Activated naive CD4-positive, alpha-beta T cell treated with Interleukin-2 at 50 U/mL for 16 hours (primary cell): ENCODE measurements at regions not wholly inside any gene's neighbourhood (a gene's known extent, or its start where the extent isn't known, plus 50 kb on each side); places are given as distances from the start of the nearest gene placed in this dataset.

Source experiments
- DNase-seq: peaks from one replicate; pipeline ENCODE4 v3.0.0-alpha.2; 2020

DNA sequence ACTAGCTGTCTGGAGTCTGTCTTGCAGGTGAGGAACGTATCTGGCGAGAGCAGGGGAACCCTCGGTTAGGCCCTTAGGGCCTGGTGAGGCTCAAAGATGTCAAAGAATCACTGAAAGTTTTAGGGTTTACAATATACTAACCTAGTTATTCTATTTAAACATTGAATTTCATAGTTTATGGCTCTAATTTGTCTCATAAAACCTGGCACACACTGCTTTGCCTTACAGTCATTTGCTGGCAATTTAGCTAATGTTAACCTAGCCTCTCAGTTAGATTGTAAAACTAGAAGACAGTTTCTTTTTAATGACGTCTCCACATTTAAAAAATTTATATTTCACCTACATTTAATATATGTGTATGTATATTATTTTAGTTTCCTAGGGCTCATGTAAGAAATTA, 89.6 kb upstream of the DOCK10 start:
- no peak for DNase-seq

DNA sequence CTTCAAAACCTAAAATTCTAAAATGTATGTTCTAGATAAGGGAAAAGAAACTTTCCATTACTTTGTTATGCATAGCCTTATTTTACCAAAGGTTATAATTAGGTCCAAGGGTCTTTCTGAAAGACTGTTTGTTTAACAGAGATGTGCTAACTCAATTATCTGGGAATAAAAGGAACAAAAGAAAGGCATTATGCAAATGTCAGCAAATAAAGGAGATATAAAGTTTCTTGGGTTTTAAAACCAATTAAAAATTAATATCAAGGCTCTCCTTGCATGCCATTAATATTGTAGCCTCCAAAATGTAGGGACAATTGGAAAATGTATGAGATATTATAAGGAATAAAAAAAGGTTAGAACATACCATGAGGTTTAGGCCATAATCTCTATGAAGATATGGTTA, 87.8 kb upstream of the DOCK10 start:
- no peak for DNase-seq

DNA sequence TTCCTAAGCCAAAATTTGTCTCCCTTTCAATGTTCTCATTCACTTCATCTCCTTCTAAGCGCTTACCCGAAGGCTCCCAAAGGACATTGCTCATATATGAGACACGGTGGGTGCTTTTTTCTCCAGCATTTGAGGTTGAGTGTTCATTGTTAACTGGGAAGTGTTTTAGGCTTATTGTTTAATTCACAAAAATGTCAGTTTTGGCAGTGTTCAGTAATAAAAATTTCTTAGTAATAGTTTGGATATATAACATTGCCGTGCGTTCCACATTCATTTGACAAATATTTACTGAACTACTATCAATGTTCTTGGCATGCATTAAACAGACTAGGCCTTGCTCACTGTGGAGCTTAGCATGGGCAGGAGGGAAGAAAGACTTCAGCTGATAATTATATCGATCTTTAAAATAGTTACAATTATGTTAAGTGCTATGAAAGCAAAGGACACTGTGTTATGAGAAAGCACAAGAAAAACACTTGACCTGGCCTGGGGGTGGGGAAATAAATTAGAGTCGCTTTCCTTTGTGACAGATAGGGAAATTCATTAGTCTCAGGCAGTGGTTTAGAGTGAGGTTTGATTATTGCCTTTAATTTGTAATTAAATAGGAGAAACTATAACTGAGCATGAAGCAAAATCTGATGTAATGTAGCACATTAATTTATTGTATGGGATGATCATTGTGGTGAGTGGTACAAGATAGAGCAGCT, 82.2 kb upstream of the DOCK10 start:
- no peak for DNase-seq

DNA sequence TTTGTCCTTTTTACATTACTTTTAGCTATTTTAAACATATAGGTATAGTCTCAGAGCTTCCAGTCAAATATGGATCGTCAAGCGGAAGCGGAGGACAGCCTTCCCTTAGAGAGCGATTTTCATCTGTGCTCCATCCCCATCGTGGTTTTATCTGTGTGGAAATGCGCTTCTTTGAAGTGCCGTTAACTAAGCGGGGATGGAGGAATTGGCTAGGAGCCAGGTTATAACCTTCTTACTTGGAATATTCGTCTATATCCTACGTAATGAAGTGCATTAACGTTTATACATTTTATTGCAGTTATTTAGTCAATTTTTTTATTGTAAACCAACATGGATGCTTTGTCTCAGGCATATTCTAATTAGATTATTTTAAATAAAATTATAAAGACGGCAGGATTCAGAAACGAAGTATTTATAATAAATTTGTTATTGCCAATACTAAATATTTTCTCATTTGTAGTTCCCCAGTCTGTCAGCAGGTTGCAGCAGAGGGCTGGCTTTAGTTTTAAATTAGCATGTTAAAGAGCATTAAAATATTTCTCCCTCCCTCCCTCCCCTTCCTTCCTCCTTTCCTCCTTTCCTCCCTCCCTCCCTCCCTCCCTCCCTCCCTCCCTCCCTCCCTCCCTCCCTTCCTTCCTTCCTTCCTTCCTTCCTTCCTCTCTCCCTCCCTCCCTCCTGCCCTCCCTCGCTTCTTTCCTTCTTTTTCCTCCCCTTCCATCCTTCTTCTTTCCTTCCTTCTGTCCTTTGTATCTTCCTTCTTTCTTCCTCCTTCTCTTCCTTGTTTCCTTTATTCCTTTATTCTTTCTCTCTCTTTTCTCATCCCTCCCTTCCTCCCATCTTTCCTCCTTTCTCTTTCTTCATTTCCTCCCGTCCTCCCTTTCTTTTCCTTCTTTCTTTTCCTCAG, 80.6 kb upstream of the DOCK10 start:
- peak; percentile 20 for DNase-seq

DNA sequence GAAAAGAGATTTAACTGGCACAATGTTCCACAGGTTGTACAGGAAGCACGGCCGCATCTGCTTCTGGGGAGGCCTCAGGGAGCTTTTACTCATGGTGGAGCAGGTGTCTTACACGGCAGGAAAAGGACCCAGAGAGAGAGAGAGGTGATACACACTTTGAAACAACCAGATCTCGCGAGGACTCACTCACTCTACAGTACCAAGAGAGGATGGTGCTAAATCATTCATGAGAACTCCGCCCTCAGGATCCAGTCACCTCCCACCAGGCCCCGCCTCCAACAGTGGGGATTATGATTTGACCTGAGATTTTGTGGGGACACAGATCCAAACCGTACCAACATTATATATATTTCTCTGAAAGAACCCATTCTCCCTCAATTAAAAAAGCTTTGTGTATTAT, 79.7 kb upstream of the DOCK10 start:
- DNase-seq = no peak

DNA sequence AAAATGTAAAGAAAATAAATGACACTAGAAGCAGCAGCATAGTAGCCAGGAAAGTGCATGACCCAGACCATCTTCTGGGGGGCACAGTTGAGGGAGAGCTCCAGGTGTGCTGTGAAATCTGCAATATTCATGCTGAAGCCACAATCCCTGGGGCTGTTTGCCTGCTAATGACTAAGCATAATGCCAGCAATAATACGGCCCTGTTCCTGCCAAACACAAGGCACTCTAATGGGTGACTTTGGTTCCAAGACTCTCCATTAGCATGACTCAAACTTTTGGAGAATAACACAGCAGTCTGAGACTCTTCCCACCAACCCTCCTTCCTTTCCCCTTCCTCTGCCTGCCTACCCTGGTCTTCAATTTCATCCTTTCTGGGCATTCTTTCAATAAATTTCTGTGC, 77.9 kb upstream of the DOCK10 start:
- DNase-seq = no peak

DNA sequence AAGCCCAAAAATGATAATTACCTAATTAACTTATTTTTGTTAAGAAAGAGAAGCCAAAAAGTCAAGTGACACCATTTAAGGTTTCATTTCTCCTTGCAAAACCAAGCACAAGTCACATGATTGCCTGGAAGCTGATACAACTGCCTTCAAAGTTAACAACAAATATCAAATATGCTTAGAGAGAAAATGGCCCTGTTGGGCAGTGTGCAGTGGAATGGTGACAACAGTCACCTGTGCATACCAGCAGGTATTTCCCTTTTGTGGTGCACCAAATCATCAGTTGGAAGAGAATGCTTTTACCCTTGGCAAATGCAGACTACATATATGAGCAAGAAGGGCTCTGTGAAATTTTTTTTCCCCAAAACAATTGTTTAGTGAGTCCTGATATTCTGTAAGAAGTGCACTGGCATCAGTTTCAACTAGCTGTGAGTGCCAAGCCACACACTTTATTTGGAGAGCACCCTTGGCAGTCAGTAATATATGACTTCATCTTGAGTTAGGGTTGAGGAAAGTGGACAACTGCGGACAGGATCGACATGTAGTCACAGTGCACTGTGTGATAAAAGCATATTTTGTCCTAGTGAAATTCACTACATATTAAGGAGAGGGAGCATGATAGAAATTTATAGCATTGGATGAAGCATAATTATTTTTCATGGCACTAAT, 74.9 kb upstream of the DOCK10 start:
- no peak for DNase-seq

DNA sequence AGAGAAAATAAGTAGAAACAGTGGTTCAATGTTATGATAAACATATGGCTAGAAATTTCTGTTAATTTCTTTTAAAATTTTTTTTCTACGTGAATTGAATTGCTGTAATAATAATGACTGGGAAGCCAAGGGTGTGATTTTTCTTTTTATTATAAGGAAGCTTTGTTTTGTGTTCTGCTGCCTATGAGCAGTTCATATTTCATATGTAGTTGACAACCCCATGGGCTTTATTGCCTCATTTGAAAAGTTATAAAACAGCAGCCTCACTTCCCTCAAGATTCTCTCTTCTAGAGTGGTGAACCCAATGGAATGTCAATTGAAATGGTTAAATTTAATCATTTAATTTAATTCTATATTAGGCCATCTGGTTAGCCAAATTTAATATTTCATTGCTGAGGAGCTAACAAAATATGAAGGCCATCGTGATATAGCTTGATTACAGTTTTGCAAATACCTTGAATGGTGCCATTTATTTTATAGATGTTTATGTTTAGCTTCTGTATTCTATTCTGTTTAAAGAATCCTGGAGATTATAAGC, 72.6 kb upstream of the DOCK10 start:
- no peak for DNase-seq

DNA sequence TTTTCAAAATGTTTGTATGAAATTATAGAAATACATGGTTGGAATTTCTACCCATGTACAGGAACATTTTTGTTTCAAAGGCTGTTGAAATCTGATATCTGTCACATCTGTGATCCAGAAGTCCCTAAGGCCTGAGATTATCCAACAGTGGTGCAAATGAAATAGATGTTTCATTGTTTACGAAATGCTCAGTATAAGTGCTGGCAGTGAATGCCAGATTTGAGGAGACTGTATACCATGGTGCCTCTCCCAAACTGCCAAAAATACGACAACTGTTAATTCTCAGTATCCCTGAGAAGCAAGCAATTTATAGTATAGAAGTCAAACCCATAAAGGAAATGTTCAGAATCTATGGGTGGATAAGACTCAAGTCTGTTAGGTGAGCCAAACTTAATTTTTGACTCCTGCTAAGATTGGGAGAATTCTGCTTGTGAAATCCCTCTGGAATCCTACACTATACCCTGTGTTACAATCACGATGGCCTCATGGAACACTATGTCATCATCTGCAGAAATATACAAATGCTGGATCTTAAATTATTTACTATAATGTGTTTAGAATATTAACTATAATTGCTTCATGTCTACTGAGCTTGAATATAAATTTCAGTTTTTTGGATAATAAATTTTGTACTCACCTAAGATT, 71.2 kb upstream of the DOCK10 start:
- DNase-seq = no peak

DNA sequence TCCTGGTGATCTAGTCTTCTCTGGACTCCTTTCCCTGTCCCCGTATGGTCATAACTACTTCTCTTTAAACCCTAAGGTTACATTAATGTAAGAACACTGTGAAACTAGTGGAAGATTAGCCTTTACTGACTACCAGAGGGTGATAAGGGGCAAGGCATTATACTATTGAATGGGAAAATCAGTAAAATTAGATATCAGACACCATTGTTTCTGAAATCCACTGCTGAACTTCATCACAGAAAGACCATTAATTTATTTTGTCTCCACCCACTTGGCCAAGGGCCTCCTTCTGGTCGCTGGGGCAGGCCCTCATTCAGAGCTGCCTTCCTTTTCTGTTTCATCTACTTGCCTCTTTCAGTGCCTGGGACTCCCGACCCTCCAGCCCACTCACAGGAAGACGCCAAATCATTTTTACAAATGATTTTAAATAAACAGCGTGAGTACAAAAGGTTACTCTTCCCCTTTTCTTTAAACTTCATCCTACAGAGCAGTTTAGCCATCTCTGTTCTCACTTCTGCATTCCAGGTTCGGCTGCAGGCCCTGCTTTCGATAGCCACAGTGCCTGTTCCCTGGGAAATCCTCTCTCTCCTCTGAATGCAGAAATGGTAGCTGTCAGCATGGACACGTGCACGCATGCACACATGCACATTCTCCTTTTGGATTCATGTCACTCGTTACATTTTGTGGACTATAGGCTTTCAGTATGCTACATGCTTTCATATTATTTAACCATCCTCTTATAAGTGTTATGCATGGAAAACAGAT, 70.3 kb upstream of the DOCK10 start:
- DNase-seq = no peak

DNA sequence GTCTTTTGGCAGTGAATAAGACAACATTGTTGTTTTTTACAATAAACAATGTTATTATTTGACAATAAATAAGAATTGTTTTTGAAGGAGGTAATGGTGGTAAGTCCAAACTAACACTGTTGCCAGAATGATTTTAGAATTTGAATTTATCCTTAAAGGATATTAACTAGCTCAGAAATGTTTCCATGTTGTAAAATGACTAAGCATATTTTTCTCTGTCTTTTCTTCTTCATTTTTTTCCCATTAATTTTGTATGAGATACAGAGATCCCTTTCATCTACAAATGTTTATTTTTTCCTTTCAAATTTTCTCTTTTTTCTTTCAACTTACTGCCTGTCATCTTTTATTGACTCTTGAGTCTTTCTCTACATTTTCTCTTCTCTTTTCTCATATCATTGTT, 66.5 kb upstream of the DOCK10 start:
- DNase-seq = no peak

DNA sequence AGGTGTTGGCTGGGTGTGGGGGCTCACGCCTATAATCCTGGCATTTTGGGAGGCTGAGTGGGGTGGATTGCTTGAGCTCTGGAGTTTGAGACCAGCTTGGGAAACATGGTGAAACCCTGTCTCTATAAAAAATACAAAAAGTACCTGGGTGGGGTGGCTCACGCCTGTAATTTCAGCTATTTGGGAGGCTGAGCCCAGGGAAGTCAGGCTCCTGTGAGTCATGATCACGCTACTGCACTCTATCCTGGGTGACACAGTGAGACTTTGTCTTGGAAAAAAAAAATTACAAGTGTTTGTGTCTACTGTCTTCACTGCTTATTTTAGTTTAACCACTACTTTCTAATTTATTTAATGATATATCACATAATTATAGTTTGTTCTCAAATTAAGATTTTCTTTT, 62.7 kb upstream of the DOCK10 start:
- DNase-seq = no peak

DNA sequence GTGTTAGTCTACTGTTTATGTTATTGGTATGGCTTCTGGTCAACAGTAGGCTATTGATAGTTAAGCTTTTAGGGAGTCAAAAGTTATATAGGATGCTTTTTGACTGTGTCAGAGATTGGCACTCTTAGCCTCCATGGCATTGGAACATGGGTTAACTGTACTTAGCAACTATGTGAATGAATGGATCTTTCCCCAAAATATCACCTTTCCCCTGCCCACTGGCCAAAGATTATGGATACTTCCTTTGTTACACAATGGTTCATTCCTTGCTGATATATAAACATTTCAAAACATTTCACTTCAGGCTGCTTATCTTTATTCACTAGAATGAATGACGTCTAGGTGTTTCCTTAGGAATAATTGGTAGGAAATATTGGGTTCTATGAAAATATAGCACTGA, 62.1 kb upstream of the DOCK10 start:
- DNase-seq = no peak

DNA sequence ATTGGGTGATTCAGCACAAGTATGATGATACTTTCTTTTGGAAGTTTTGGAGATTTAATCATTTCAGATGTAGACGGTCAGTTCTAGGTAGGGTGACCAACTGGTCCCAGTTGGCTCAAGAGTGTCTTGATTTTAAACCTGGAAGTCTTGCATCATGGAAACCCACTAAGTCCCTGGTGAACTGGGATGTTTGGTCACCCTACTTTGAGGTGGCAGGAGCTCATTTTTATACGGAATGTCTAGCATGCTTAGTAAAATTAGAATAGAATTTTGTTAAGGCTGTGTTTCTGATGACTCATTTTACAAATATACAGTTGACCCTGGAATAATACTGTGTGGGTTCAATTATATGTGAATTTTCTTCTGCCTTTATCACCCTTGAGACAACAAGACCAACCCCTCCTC, 61.5 kb upstream of the DOCK10 start:
- DNase-seq = no peak

DNA sequence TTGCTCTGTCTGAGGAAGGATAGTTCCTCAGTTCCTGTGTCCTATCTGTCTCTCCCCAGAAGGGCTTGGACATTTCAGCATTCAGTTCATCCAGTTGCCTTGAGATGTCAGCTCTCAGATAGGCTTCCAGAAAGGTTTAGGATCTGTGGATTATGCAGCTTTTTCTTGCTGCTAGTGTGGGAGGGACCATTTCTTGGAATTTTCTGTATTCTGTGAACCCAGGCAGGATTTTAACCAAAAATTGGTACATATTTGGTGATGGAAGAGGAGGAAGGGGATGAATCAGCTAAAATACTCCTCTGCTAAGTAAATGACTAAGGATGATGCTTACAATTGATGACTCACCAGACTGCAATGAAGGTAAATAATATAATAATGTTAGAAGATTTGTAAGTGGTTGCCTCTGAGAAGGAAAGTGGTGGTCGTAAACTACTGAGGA, 58.6 kb upstream of the DOCK10 start:
- no peak for DNase-seq

DNA sequence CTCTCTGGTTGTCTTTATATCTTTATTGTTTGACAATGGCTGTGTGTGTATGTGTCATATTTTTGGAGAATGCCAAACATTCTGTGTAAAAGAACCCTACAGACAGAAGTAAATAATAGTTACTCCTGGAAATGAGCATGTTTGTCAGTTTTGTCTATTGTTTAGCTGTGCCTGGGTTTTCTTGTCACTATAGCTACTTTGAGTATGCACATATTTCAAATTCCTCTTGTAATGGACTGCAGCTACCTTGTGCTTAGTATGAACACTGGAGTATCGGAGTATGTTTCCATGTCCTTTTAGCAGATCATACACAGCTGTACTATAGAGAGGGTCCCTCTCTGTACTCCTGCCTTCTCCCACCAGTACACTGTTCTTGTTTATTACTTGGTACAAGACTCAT, 58.0 kb upstream of the DOCK10 start:
- DNase-seq = no peak

DNA sequence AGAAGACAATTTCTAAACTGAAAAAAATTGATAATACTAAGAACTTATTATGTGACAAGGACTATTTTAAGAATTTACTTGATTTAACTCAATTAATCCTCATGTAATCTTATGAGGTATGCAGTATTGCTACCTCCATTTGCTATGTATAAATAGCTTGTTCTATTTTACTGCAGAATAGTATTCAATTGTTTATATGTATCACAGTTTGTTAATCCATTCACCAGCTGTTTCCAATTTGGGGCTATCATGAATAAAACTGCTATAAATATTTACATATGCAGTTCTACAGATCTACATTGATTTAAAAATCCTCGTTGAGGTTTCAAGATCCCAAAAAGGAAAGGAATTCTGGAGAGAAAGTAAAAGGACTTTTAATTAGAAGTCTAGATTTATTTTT, 54.8 kb upstream of the DOCK10 start:
- DNase-seq = no peak
